HG03565 (cell line): ENCODE measurements at regions not wholly inside any gene's neighbourhood (a gene's known extent, or its start where the extent isn't known, plus 50 kb on each side); places are given as distances from the start of the nearest gene placed in this dataset.

Experiments
- ATAC-seq: cut with Tn5 transposase; IDR thresholded peaks from one replicate; pipeline ENCODE4 v1.9.1; 2021; ENCODE audit warnings: mild to moderate bottlenecking, moderate library complexity; ENCODE audit not compliant: unreplicated experiment

DNA sequence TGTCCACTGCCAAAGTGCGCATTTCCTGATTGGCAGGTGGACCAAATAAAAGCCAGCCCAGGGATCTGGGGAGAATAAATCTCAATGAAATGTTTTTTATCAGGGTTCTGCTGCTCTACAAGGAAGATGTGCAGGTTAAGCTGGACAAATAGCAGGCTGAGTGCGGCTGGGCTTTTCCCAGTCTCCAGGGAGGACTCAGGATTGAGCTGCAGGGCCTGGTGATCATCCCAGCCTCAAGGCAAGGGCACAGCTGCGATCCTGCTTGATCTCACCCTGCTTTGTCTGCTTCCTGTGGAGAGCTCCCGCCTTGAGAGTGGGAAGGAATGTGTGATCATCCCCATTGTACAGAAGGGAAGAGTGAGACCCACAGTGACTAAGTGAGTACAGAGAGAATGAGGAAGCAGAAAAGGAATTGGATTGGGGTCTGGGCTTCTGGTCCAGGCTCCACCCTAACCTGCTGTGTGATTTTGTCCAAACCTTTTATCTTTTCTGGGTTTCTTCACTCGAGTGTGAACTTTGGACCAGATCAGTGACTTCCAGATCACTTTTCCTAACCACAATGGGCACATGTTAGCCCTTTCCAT lies 75.3 kb upstream of the CRHR1 start:
- ATAC-seq = no peak

DNA sequence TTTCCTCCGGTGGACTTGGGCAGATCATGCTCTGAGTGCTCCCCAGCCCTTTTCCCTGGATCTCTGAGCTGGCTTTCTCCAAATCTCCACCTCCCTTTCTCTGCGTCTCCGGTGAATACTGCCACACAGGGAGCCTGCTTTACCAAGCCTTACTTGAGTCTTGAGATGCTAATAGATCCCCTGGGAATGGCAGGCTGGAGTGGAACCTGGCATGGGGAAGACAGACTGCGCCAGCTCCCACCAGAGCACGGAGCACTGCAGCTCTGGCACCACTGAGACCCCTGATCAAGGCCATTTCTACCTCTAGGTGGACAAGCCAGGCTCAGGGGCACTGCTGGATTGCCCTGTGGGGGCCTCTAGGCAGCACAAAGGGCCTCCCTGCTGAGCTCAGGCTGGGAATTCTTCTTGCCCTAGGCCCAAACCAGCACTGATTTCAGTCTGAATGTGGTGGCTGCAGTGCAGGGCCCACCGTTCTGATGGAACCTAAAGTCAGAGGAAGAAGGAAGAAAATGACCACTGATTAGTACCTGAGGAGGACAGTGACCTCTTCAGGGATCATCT lies 74.3 kb upstream of the CRHR1 start:
- no peak for ATAC-seq

DNA sequence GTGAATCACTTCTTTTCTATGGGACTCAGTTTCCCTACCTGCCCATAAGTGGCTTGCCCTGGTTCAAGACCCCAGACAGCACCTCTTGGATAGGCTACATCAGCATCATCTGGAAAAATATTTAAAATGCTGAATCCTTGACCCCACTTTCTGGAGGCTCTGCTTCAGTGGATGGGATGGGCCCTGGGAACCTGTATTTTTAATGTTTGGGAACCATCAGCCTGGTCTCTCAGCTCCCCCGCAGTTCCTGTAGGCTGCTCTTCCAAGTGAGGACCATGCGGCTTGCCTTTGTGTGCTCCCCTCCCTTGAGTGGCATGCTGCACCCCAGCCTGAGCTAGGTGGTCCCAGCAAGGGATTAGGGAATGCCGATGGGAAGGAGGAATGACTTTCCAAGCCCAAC lies 68.3 kb upstream of the CRHR1 start:
- ATAC-seq = no peak

DNA sequence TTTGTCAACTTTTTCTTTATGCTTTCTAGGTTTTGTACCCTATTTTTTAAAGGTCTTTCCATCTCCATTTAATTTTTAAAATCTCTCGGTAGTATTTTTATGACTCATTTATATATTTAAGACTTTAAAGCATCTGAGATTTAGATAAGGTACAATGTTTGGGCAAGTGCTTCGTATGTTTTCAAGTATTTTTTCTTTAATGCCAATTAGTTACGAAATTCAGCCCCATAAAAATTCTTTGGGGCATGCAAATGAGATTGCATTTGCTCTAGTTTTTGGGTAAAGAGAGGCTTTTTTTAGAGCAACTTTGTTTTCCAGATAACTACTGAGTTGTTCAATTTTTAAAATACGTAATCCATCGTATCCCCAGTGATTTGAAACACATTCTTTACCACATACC lies 65.3 kb upstream of the CRHR1 start:
- ATAC-seq = no peak

DNA sequence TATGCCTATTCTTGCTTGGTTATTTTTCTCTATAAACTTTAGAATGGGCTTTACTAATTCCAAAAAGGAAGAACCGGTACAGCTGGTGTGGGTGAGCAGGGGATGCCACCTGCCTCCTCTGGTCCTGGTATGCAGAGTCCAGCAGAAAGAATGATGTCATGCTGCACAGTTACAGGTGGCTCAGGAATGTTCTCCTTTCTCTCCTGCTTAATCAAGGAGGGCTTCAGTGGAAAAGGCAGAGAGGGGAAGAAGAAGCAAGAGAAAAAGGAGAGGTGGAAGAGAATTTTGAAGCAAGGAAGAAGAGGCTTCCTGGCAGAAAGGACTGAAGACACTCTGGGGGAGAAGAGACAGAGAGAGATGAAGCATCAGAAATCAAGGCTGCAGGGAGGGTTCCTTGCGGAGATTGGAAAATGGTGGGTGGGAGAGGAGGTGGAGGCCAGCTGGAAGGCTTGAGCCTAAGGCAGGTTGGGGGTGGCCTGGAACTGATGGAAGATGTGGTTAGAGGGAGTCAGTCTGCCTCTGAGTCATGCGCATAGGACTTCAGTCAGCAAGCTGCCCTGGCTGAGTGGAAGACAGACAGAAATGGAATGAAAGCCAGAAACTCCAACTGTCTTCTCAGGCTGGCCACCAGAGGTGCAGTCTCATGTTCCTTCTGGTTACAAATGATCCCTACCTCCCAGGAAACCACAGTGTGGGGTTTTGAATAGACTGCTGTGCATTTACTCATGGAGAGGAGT lies 64.6 kb upstream of the CRHR1 start:
- ATAC-seq = no peak

DNA sequence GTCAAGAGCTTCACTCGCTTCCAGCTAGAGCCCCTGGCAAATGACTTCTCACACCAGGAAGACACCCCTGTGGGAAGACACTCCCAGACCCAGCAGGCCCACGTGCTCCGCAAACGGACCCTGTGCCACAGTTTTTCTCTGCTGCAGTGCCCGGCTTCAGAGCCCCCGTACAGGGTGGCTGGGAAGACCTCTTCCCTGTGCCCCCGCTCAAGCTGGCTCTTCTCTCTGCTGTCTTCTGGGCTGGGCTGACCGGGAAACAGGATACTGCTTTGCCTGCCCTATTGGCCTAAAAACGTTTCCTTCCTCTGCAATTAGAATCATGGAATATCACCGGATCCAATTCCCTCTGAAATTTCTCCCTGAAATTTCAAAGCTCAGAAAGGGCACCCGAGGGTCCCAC lies 63.7 kb upstream of the CRHR1 start:
- ATAC-seq = no peak

DNA sequence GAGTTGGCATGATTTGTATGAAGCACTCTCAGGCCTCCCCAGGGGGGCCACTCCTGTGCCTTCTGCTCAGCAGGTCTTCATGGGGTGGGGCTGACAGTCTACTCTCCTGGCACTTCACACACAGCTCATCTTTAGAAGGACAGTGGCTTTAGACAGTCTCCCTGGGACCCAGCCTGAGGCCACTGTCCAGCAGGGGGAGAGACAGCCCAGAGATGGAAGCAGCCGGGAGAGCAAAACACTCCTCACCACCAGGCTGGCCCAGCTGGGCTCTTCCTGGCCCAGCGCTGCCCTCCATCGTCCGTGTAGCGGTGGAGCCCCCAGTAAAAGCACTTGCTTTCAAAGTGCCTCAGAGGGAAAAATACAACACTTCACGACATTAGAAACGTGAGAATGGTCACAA lies 62.0 kb upstream of the CRHR1 start:
- ATAC-seq = no peak

DNA sequence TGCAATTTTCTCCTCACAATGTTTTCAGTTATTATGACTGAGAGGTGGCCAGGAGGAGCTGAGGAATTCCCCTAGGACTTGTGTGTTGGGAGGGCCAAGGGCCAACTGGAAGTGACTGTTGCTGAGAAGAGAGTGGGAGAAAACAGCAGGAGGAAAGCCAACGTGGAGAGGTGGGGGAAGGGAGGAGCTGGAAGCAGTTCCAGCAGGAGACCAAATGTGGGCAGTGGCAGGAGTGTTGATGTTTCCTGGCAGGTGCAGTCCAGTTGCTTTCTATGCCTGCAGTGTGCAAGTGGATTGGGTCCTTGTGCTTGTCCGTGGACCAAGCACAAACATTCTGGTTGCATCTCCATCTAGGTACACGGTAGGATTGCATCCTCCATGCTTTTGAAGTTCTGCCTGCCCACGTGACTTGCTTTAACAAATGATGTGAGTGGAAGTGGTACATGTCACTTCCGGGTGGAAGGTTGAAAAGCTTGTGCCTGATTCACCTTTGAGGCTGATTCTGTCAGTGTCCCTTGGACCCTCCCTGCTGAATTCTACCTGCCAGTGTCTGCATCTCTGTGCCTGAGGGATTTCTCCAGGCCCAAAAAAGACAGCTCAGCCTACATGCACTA lies 54.7 kb upstream of the CRHR1 start:
- ATAC-seq = no peak

DNA sequence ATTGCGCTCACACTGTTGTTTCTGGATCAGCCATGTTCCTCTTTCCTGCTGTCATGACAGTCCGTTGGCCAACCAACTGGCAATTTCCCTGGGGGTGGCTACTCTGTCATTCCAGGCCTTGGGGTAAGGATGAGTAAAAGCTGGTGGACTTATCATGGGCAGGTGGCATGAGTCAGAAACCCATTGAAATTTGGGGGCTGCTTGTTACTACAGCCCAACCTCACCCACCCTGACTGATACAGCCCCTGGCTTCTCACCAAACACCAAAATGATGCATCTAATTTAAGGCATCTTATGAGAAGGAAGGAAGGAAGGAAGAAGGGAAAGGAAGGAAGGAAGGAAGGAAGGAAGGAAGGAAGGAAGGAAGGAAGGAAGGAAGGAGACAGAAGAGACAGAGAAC lies 53.9 kb upstream of the CRHR1 start:
- no peak for ATAC-seq

DNA sequence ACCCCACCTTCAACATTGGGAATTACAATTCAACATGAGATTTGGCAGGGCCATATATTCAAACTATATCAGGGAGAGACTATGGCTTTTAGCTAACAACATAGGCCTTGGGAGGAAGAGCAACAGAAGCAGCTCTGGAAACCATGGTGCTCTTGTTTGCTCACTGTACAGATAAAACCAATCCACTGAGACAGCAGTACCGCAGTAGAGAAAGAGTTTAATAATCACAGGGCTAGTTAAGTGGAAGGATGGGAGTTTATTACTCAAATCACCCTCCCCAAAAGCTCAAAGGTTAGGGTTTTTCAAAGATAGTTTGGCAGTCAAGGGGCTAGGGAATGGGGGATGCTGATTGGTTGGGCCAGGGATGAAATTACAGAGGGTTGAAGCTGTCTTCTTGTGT lies 52.7 kb upstream of the CRHR1 start:
- ATAC-seq = no peak

DNA sequence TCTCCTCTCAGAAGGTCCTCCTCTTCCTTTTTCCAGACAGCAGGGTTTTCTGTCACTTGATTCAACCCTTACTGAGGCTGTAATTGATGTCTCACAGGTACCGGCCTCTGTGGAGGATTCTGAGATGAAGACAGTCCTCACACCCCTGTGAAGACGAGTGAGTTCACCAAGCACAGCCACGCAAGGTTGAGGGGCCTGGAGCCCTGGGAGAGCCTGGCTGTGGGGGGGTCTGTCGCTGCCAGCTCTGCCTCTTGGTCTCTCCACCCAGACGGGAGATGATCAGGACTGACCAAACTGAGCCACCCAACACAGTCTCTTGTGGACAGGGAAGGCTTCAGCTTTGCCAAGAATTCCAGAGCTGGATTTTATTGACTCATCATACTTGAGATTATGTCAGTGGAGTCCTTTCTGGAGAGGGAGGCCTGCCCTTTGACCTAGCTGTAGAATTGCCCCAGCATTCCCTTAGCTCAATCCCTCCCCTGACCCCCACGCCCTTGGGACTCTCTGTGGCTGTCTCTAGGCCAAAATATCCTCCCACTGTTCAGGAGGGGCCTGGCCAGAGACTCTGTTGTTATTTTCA lies 51.1 kb upstream of the CRHR1 start:
- ATAC-seq = no peak

DNA sequence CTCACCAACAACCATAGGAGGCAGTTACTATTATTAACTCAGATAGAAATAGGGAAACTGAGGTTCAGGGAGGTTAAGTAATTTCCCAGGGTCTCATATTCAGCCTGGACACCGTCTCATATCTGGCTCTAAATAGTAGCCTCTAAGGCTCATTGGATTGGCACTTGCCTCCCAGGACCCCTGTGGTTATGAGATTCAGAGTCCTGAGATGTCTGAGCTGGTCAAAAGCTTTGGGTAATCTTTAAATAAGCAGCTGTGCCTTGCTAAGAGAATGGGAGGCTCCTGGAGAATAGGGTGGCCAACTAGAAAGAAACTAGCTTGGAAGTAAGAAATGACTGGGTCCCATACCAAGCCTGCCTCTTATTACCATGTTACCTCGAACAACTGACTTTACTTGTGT lies 50.3 kb upstream of the CRHR1 start:
- ATAC-seq = no peak
